ENCODE measurements at regions not wholly inside any gene's neighbourhood (a gene's known extent, or its start where the extent isn't known, plus 50 kb on each side); places are given as distances from the start of the nearest gene placed in this dataset.

DNA sequence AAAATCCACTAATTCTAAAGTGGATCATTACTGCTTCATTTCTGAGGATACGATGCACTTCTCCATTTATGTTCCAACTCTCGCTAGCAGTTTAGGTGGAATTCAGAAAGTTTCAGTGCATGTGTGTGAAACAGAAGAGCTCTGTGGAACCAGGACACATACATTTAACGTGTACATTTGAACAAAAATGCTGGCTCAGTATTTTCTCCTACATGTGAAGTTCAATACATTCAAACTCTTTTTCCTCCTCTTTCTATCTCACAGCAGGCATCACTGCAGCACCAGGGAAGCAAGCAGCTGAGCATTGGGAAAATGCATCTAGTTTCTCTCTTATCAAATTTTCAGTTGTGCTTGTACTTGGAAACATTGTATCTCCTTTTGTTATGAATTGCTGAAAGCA lies 169.4 kb upstream of the CNTN1 start:
- in situ Hi-C loops (cut with MboI; ENCODE audit: low sequenced_read_pairs, unreplicated experiment) = no loop called here
- no peak for DNase-seq (ENCODE audit: low spot score)
- TF ChIP-seq CTCF (IDR thresholded peaks at IDR 0.05; ENCODE audit: borderline replicate concordance, control extremely low read depth, extremely low read depth, insufficient read depth, missing control alignments) = no peak

DNA sequence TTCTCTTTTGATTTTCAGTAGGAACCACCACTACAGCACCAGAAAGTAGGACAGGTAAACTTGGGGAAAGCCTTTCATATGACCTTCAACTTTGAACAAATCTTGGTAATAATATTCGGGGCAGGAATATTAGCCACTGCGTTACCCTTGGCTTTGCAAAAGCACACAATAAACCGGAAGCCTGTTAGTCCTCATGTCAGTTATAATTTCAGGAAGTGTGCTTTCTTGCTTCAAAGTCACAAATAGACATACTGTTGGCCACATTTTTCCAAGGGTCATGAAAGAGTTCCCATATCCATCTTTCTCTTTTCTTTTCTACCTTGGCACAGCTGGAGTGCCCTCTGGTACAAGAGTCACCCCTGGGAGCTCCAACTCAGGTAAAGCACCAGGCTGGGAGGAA lies 167.2 kb upstream of the CNTN1 start:
- in situ Hi-C loops (cut with MboI; ENCODE audit: low sequenced_read_pairs, unreplicated experiment) = no loop called here
- no peak for TF ChIP-seq CTCF (IDR thresholded peaks at IDR 0.05; ENCODE audit: borderline replicate concordance, control extremely low read depth, extremely low read depth, insufficient read depth, missing control alignments)
- no peak for DNase-seq (ENCODE audit: low spot score)

DNA sequence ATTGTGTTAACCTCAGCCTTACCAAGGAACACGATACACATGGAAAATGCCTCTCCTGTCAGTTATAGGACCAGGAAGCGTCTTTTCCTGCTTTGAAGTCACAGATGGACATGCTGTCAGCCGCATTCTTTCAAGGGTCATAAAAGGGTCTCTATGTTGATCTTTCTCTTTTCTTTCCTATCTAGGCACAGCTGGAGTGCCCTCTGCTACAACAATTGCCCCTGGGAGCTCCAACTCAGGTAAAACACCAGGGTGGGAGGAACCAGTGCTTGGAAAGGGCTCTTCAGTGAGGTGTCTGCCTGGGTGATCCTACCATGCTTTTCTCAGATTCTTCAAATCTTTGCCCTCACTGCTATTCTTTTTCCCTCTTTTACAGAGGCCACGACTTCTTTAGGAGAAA lies 157.4 kb upstream of the CNTN1 start:
- in situ Hi-C loops (cut with MboI; ENCODE audit: low sequenced_read_pairs, unreplicated experiment) = no loop called here
- DNase-seq (ENCODE audit: low spot score) = no peak
- no peak for TF ChIP-seq CTCF (IDR thresholded peaks at IDR 0.05; ENCODE audit: borderline replicate concordance, control extremely low read depth, extremely low read depth, insufficient read depth, missing control alignments)

- no peak for DNase-seq (ENCODE audit: low spot score)
- in situ Hi-C loops (cut with MboI; ENCODE audit: low sequenced_read_pairs, unreplicated experiment) = no loop called here
- TF ChIP-seq CTCF (IDR thresholded peaks at IDR 0.05; ENCODE audit: borderline replicate concordance, control extremely low read depth, extremely low read depth, insufficient read depth, missing control alignments) = no peak
Observed at GRCh38 chr12:40551466-40551865, 140.8 kb upstream of the CNTN1 start.

DNA sequence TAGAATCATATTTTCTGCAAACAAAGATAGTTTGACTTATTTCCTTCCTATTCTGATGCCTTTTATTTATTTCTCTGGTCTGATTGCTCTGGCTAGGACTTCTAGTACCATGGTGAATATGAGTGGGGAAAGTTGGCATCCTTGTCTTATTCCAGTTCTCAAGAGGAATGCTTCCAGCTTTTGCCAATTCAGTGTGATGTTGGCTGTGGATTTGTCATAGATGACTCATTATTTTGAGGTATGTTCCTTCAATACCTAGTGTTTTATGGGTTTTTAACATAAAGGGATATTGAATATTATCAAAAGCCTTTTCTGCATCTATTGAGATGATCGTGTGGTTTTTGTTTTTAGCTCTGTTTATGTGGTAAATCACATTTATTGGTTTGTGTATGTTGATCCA lies 139.4 kb upstream of the CNTN1 start:
- no peak for TF ChIP-seq CTCF (IDR thresholded peaks at IDR 0.05; ENCODE audit: borderline replicate concordance, control extremely low read depth, extremely low read depth, insufficient read depth, missing control alignments)

GRCh38 chr12:40557980-40558379 lies 134.3 kb upstream of the CNTN1 start:
- no peak for DNase-seq (ENCODE audit: low spot score)
- in situ Hi-C loops (cut with MboI; ENCODE audit: low sequenced_read_pairs, unreplicated experiment) = no loop called here
- no peak for TF ChIP-seq CTCF (IDR thresholded peaks at IDR 0.05; ENCODE audit: borderline replicate concordance, control extremely low read depth, extremely low read depth, insufficient read depth, missing control alignments)

More for the DNA sequence above, 139.4 kb upstream of the CNTN1 start:
- in situ Hi-C loops (cut with MboI; ENCODE audit: low sequenced_read_pairs, unreplicated experiment) = no loop called here
- no peak for DNase-seq (ENCODE audit: low spot score)

DNA sequence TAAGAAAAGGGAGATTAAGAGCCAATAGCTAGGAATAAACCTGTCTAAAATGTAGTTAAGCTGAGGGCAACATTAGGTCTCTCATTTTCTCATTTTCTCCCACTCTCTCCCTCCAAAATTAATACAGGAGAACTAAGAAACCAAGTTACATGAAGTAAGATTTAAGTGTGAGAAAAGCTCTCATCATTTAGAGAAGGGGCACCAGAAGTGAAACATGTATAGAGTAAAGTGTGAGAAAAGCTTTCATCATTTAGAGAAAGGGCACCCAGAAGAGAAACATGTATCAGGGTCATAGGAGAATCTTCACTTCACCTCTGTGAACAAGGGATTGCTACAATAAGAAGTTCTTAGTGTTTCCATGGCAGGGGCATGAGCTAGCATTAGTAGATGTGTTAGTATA lies 132.4 kb upstream of the CNTN1 start:
- peak; percentile 16 for DNase-seq (ENCODE audit: low spot score)
- in situ Hi-C loops (cut with MboI; ENCODE audit: low sequenced_read_pairs, unreplicated experiment) = no loop called here
- TF ChIP-seq CTCF (IDR thresholded peaks at IDR 0.05; ENCODE audit: borderline replicate concordance, control extremely low read depth, extremely low read depth, insufficient read depth, missing control alignments) = no peak

Measured in GM13976 (cell line).